Endothelial cell of umbilical vein (primary cell): ENCODE measurements at regions not wholly inside any gene's neighbourhood (a gene's known extent, or its start where the extent isn't known, plus 50 kb on each side); places are given as distances from the start of the nearest gene placed in this dataset.

Experiments
- BruUV-seq: library from RNA; stranded (reverse); fragments of 400-500 nt; replicated peaks from 2 replicates; lab custom pipeline; 2021; lab: Mats Ljungman, UMichigan
- CTCF ChIA-PET: fragments of 300-600, 350-600 bp; sonication (Branson Sonifier 250); formaldehyde crosslinking; loops from one replicate; lab custom pipeline; 2021; ENCODE audit warnings: antibody characterized with exemption, inconsistent platforms; lab: Charles Lee
- POLR2A ChIA-PET: fragments of 300-600, 350-600 bp; sonication (Branson Sonifier 250); formaldehyde crosslinking; loops from one replicate; lab custom pipeline; 2021; ENCODE audit warnings: antibody characterized with exemption, inconsistent platforms; lab: Charles Lee
- DNase-seq: peaks from one replicate; pipeline ENCODE4 v3.0.0-alpha.2; 2011; ENCODE audit warnings: low read depth, low spot score
- FAIRE-seq: peaks from 2 replicates; lab custom pipeline; 2011; peaks lifted over from hg19 to GRCh38; lab: Jason Lieb, UNC
- H2AFZ ChIP-seq: 2 replicates; pipeline ENCODE4 v1.6.0; 2012; ENCODE audit warnings: low read depth, low read length, control low read depth, inconsistent platforms
- H3K27ac ChIP-seq: 2 replicates; pipeline ENCODE4 v1.5.1; 2011; ENCODE audit warnings: low read depth, mild to moderate bottlenecking, control low read depth, low read length, moderate library complexity; ENCODE audit not compliant: insufficient read depth
- H3K27me3 ChIP-seq, 2 experiments: 2 replicates each; pipeline versions ENCODE4 v1.6.0 to v1.6.1; 2011; ENCODE audit warnings: low read length in 2 of 2, mixed read lengths in 1 of 2; ENCODE audit not compliant: control insufficient read depth in 2 of 2, insufficient read depth in 2 of 2
- H3K36me3 ChIP-seq, 2 experiments: 2 replicates in 1 of 2; 3 replicates in 1 of 2; pipeline ENCODE4 v1.5.1; 2011; ENCODE audit warnings: low read length in 2 of 2, mild to moderate bottlenecking in 1 of 2, moderate library complexity in 1 of 2; ENCODE audit not compliant: control insufficient read depth in 2 of 2, insufficient read depth in 2 of 2; ENCODE audit errors: extremely low read depth in 1 of 2
- H3K4me1 ChIP-seq: 3 replicates; pipeline ENCODE4 v1.5.1; 2011; ENCODE audit warnings: mild to moderate bottlenecking, low read length; ENCODE audit not compliant: control insufficient read depth, insufficient read depth; ENCODE audit errors: extremely low read depth
- H3K4me2 ChIP-seq: 2 replicates; pipeline ENCODE4 v1.6.1; 2011; ENCODE audit warnings: low read length, control low read depth, mixed read lengths; ENCODE audit not compliant: insufficient read depth
- H3K4me3 ChIP-seq, 3 experiments: fragments of 200-600 bp in 1 of 3; sonication (generic), shearing (Covaris generic) in 1 of 3; replicated peaks in 1 of 3; 2 replicates each; pipeline ENCODE4 v1.5.1; 2011 to 2016; ENCODE audit warnings: control low read depth in 3 of 3, low read length in 3 of 3, mild to moderate bottlenecking in 2 of 3, inconsistent platforms in 1 of 3, low read depth in 1 of 3, moderate library complexity in 1 of 3; ENCODE audit not compliant: insufficient read depth in 1 of 3
- H3K79me2 ChIP-seq: 2 replicates; pipeline ENCODE4 v1.6.0; 2012; ENCODE audit warnings: low read length, inconsistent platforms; ENCODE audit not compliant: control insufficient read depth, insufficient read depth
- H3K9ac ChIP-seq: replicated peaks from 2 replicates; pipeline ENCODE3; 2011; ENCODE audit warnings: low read length, control low read depth; ENCODE audit not compliant: insufficient read depth; ENCODE audit errors: extremely low read depth
- H3K9me1 ChIP-seq: replicated peaks from 3 replicates; pipeline ENCODE4 v1.6.0; 2011; ENCODE audit warnings: mild to moderate bottlenecking, low read length; ENCODE audit not compliant: control insufficient read depth, insufficient read depth; ENCODE audit errors: extremely low read depth
- H3K9me3 ChIP-seq: replicated peaks from 2 replicates; pipeline ENCODE4 v1.5.1; 2012; ENCODE audit warnings: low read length, inconsistent platforms; ENCODE audit not compliant: control insufficient read depth, insufficient read depth
- H4K20me1 ChIP-seq: replicated peaks from 2 replicates; pipeline ENCODE3; 2011; ENCODE audit warnings: mild to moderate bottlenecking, low read length; ENCODE audit not compliant: control insufficient read depth, insufficient read depth; ENCODE audit errors: extremely low read depth
- CTCF ChIP-seq, 2 donors: IDR thresholded peaks; 1 replicate in 1 of 2; 2 replicates in 1 of 2; pipeline ENCODE4 v1.5.1; 2011; ENCODE audit warnings: low read length in 2 of 2, mild to moderate bottlenecking in 2 of 2, moderate library complexity in 2 of 2, control low read depth in 1 of 2, inconsistent platforms in 1 of 2, low read depth in 1 of 2; ENCODE audit not compliant: insufficient read depth in 1 of 2; ENCODE audit errors: extremely low read depth in 1 of 2
- EZH2 ChIP-seq: IDR thresholded peaks from 2 replicates; pipeline ENCODE4 v1.6.1; 2012; ENCODE audit warnings: borderline replicate concordance, low read depth, mild to moderate bottlenecking, moderate library complexity, low read length, inconsistent platforms; ENCODE audit not compliant: severe bottlenecking
- FOS ChIP-seq: IDR thresholded peaks from 2 replicates; pipeline ENCODE4 v1.6.1; 2011; ENCODE audit warnings: mild to moderate bottlenecking, low read length, moderate library complexity, borderline replicate concordance; ENCODE audit not compliant: insufficient read depth
- GATA2 ChIP-seq: IDR thresholded peaks from 2 replicates; pipeline ENCODE4 v1.7.0; 2011; ENCODE audit warnings: low read depth, mild to moderate bottlenecking, moderate library complexity, mixed read lengths, low read length; ENCODE audit not compliant: insufficient read length, insufficient read depth
- JUN ChIP-seq: IDR thresholded peaks from 2 replicates; pipeline ENCODE4 v1.6.1; 2011; ENCODE audit warnings: borderline replicate concordance, low read depth; ENCODE audit not compliant: insufficient read length, insufficient read depth
- MAX ChIP-seq: IDR thresholded peaks from 2 replicates; pipeline ENCODE4 v1.6.1; 2011; ENCODE audit not compliant: insufficient read depth, insufficient read length
- MYC ChIP-seq: IDR thresholded peaks from one replicate; pipeline ENCODE4 v1.6.1; 2011; ENCODE audit warnings: mild to moderate bottlenecking, low read depth, low read length
- POLR2A ChIP-seq: IDR thresholded peaks from 2 replicates; pipeline ENCODE4 v1.6.1; 2012; ENCODE audit warnings: low read depth, mild to moderate bottlenecking, control low read depth, low read length
- POLR2AphosphoS5 ChIP-seq: IDR thresholded peaks from 2 replicates; pipeline ENCODE4 v1.6.1; 2012; ENCODE audit warnings: low read depth, mild to moderate bottlenecking, control low read depth, low read length, moderate library complexity; ENCODE audit not compliant: insufficient read depth
- dilution Hi-C: fragments of 300-500 bp; cut with MboI; formaldehyde crosslinking; loops from one replicate; pipeline ENCODE4 v1.15.0; 2019; ENCODE audit warnings: low sequenced_read_pairs; ENCODE audit not compliant: extremely low pct_ligation_motif_present
- intact Hi-C: fragments of 100-400 bp; cut with micrococcal nuclease; formaldehyde crosslinking; loops from one replicate; pipeline ENCODE4 v1.10.0; 2022

- dilution Hi-C loops = no loop called here
- DNase-seq = no peak
- intact Hi-C loops = no loop called here
- TF ChIP-seq MAX (no peak), POLR2AphosphoS5 (no peak), EZH2 (no peak), GATA2 (no peak), JUN (no peak), POLR2A (no peak)
- Histone ChIP-seq H3K27ac (no peak overlapping the region), H3K79me2 (no peaks in the 10 kb centered on the region), H3K9ac (no peak overlapping the region), H3K4me1 (no peaks in the 10 kb centered on the region), H2AFZ (no peak overlapping the region), H3K9me1 (no peaks in the 10 kb centered on the region), H3K9me3 (no peaks in the 10 kb centered on the region), H3K4me3 (no peak overlapping the region), H3K4me2 (no peak overlapping the region), H3K27me3 (no peaks in the 10 kb centered on the region), H4K20me1 (no peaks in the 10 kb centered on the region), H3K36me3 (no peaks in the 10 kb centered on the region)
- CTCF ChIA-PET = interaction anchor here (1.2 to 1.5 kb wide), 2 partner anchors 14 to 77 kb away, joined by 3 to 4 read pairs; no protein-coding TSS in a partner anchor
- FAIRE-seq = no peak
- POLR2A ChIA-PET = no interaction called here
- BruUV-seq = no TSS peak
Measured at GRCh38 chr2:215514516-215514915, 78.6 kb upstream of the FN1 start.

- DNase-seq = no peak
- Histone ChIP-seq H3K9me1 (no peaks in the 10 kb centered on the region), H4K20me1 (no peaks in the 10 kb centered on the region), H3K27me3 (no peaks in the 10 kb centered on the region), H3K79me2 (no peaks in the 10 kb centered on the region), H3K9me3 (no peaks in the 10 kb centered on the region), H3K4me3 (no peak overlapping the region), H3K4me1 (peaks cover 8% of the 10 kb centered on the region), H3K4me2 (no peak overlapping the region), H3K9ac (no peak overlapping the region), H3K36me3 (no peaks in the 10 kb centered on the region), H2AFZ (peak overlapping the region; percentile 50), H3K27ac (no peak overlapping the region)
- POLR2A ChIA-PET = no interaction called here
- no peak for FAIRE-seq
- no TSS peak for BruUV-seq
- dilution Hi-C loops = no loop called here
- TF ChIP-seq CTCF (IDR thresholded peaks at IDR 0.05; ENCODE audit: extremely low read depth in 1 of 2, insufficient read depth in 1 of 2, low read depth in 1 of 2, low read length in 2 of 2) (no peak), JUN (no peak), MYC (no peak), GATA2 (no peak), POLR2A (no peak), FOS (no peak), MAX (no peak), EZH2 (no peak), POLR2AphosphoS5 (no peak)
- CTCF ChIA-PET = interaction anchor here (0.9 to 1.1 kb wide), 2 partner anchors 57 to 81 kb away, joined by 3 to 4 read pairs; no protein-coding TSS in a partner anchor
- intact Hi-C loops = no loop called here
Measured at GRCh38 chr2:215511454-215512346, 75.8 kb upstream of the FN1 start.
